Muscle of leg (tissue), 3 donors: ENCODE measurements at regions not wholly inside any gene's neighbourhood (a gene's known extent, or its start where the extent isn't known, plus 50 kb on each side); places are given as distances from the start of the nearest gene placed in this dataset.

Source experiments
- DNase-seq: peaks from one replicate; pipeline ENCODE4 v3.0.0; 2013
- H3K27ac ChIP-seq: one replicate; pipeline ENCODE4 v1.5.1; 2013; ENCODE audit warnings: mild to moderate bottlenecking, low read length, control low read depth
- H3K27me3 ChIP-seq: one replicate; pipeline ENCODE4 v1.6.1; 2013; ENCODE audit warnings: low read length; ENCODE audit not compliant: control insufficient read depth, insufficient read depth
- H3K36me3 ChIP-seq: one replicate; pipeline ENCODE4 v1.6.1; 2013; ENCODE audit warnings: low read length; ENCODE audit not compliant: control insufficient read depth, insufficient read depth
- H3K4me1 ChIP-seq: one replicate; pipeline ENCODE4 v1.6.1; 2013; ENCODE audit warnings: low read length; ENCODE audit not compliant: control insufficient read depth, insufficient read depth
- H3K4me3 ChIP-seq: one replicate; pipeline ENCODE4 v1.5.1; 2013; ENCODE audit warnings: low read length, control low read depth
- H3K9me3 ChIP-seq: replicated peaks from 2 replicates; pipeline ENCODE4 v1.6.1; 2013; ENCODE audit warnings: low read depth, low read length; ENCODE audit not compliant: control insufficient read depth
- WGBS: methylation state at CpG from one replicate; pipeline ENCODE4 v1.1.5; 2013; ENCODE audit warnings: missing lambda C conversion rate; ENCODE audit not compliant: insufficient coverage; 5-methylcytosine and 5-hydroxymethylcytosine counted together

GRCh38 chr3:146679191-146679590 lies 74.0 kb upstream of the PLSCR5 start:
- Histone ChIP-seq H3K9me3 (no peaks in the 10 kb centered on the region), H3K4me1 (no peaks in the 10 kb centered on the region), H3K36me3 (no peaks in the 10 kb centered on the region), H3K4me3 (no peak overlapping the region), H3K27me3 (no peaks in the 10 kb centered on the region), H3K27ac (no peak overlapping the region)
- WGBS = no CpG with 5 or more reads among the region's 3 CpGs
- DNase-seq = no peak

- H3K4me1 ChIP-seq = no peaks in the 10 kb centered on the region
- no peaks in the 10 kb centered on the region for H3K36me3 ChIP-seq
- DNase-seq = no peak
- H3K9me3 ChIP-seq = no peaks in the 10 kb centered on the region
- WGBS = no CpG with 5 or more reads among the region's 2 CpGs
- H3K27me3 ChIP-seq = no peaks in the 10 kb centered on the region
- no peak overlapping the region for H3K27ac ChIP-seq
- H3K4me3 ChIP-seq = no peak overlapping the region
Measured at GRCh38 chr3:146672941-146673340, 67.8 kb upstream of the PLSCR5 start.

DNA sequence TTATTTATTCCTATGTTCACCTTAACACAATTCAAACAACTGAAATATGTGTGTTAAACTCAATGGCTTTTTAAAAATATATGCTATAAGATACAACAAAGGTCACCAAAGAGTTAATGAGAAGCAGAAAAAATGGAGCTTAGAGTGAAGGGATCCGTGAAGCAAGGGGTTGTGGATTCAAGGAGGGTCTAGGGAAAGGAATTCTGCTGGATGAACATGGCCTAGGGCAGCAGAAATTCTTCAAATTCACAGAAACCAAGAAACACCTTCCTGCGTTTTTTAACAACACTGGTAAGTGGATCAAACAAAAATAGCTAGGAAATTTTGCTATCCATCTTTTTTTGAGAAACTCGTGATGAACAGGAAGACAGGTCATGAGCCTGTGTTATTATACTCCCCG lies 59.3 kb upstream of the PLSCR5 start:
- no CpG with 5 or more reads among the region's 4 CpGs for WGBS
- no peaks in the 10 kb centered on the region for H3K9me3 ChIP-seq
- no peaks in the 10 kb centered on the region for H3K4me1 ChIP-seq

GRCh38 chr3:146658841-146659240 lies 53.7 kb upstream of the PLSCR5 start:
- no peaks in the 10 kb centered on the region for H3K36me3 ChIP-seq
- no peak overlapping the region for H3K27ac ChIP-seq
- no peaks in the 10 kb centered on the region for H3K27me3 ChIP-seq
- WGBS = 83% methylated on average over 2 of the region's 2 CpGs
- no peaks in the 10 kb centered on the region for H3K4me1 ChIP-seq
- no peaks in the 10 kb centered on the region for H3K9me3 ChIP-seq
- no peak overlapping the region for H3K4me3 ChIP-seq
- no peak for DNase-seq

More for the DNA sequence above, 59.3 kb upstream of the PLSCR5 start:
- Histone ChIP-seq H3K36me3 (no peaks in the 10 kb centered on the region), H3K27ac (no peak overlapping the region), H3K27me3 (no peaks in the 10 kb centered on the region), H3K4me3 (no peak overlapping the region)
- DNase-seq = no peak

- H3K36me3 ChIP-seq = no peaks in the 10 kb centered on the region
- no peaks in the 10 kb centered on the region for H3K4me1 ChIP-seq
- no peaks in the 10 kb centered on the region for H3K9me3 ChIP-seq
- no peaks in the 10 kb centered on the region for H3K27me3 ChIP-seq
- whole genome bisulfite sequencing = no CpG with 5 or more reads among the region's 3 CpGs
- no peak overlapping the region for H3K27ac ChIP-seq
- peak; percentile 13 for DNase-seq
- H3K4me3 ChIP-seq = no peak overlapping the region
Measured at GRCh38 chr3:146655333-146655996, 50.3 kb upstream of the PLSCR5 start.
